HPDE6-E6E7 (cell line): ENCODE measurements at regions not wholly inside any gene's neighbourhood (a gene's known extent, or its start where the extent isn't known, plus 50 kb on each side); places are given as distances from the start of the nearest gene placed in this dataset.
"Not testable (repeated sequence)": the region's sequence is repeated elsewhere in the genome, so short reads cannot be mapped to it uniquely, and the experiment has no call there.

Experiments
- DNase-seq: peaks from one replicate; pipeline ENCODE4 v3.0.0; 2011; ENCODE audit warnings: missing footprints; ENCODE audit errors: extremely low spot score

GRCh38 chr14:41295734-41296133 is 310.9 kb upstream of the LRFN5 start:
- DNase-seq, result no peak

GRCh38 chr14:41289025-41289424 is 317.7 kb upstream of the LRFN5 start:
- no peak for DNase-seq

- DNase-seq, result no peak
Observed at GRCh38 chr14:41285186-41285748, 321.4 kb upstream of the LRFN5 start.

- no peak for DNase-seq
Observed at GRCh38 chr14:41280745-41281144, 325.9 kb upstream of the LRFN5 start.

- no peak for DNase-seq
Observed at GRCh38 chr14:41277450-41277849, 329.2 kb upstream of the LRFN5 start.

GRCh38 chr14:41257476-41257875 is 349.2 kb upstream of the LRFN5 start:
- no peak for DNase-seq

- DNase-seq, result no peak
Observed at GRCh38 chr14:41235466-41235865, 371.2 kb upstream of the LRFN5 start.

- DNase-seq, result no peak
Observed at GRCh38 chr14:41230683-41231082, 376.0 kb upstream of the LRFN5 start.

- DNase-seq, result no peak
Observed at GRCh38 chr14:41229824-41230223, 376.9 kb upstream of the LRFN5 start.

GRCh38 chr14:41225433-41225832 is 381.2 kb upstream of the LRFN5 start:
- no peak for DNase-seq

- DNase-seq, result no peak
Observed at GRCh38 chr14:41222581-41222980, 384.1 kb upstream of the LRFN5 start.

GRCh38 chr14:41214978-41215377 is 391.7 kb upstream of the LRFN5 start:
- DNase-seq, result not testable (repeated sequence)

GRCh38 chr14:41201696-41202095 is 405.0 kb upstream of the LRFN5 start:
- no peak for DNase-seq

GRCh38 chr14:41187868-41188267 is 418.8 kb upstream of the LRFN5 start:
- no peak for DNase-seq

- DNase-seq, result no peak
Observed at GRCh38 chr14:41171045-41171444, 435.6 kb upstream of the LRFN5 start.

GRCh38 chr14:41167040-41167439 is 439.6 kb upstream of the LRFN5 start:
- DNase-seq, result no peak

- no peak for DNase-seq
Observed at GRCh38 chr14:41154143-41154807, 452.4 kb upstream of the LRFN5 start.

- DNase-seq, result no peak
Observed at GRCh38 chr14:41146391-41146790, 460.3 kb upstream of the LRFN5 start.

- no peak for DNase-seq
Observed at GRCh38 chr14:41144370-41144769, 462.3 kb upstream of the LRFN5 start.

GRCh38 chr14:41137741-41138140 is 468.9 kb upstream of the LRFN5 start:
- no peak for DNase-seq

- no peak for DNase-seq
Observed at GRCh38 chr14:41130274-41130673, 476.4 kb upstream of the LRFN5 start.

GRCh38 chr14:41120402-41120801 is 486.3 kb upstream of the LRFN5 start:
- no peak for DNase-seq

GRCh38 chr14:41096131-41096530 is 510.5 kb upstream of the LRFN5 start:
- DNase-seq, result no peak

GRCh38 chr14:41087056-41087455 is 519.6 kb upstream of the LRFN5 start:
- DNase-seq, result no peak
